ENCODE measurements at regions not wholly inside any gene's neighbourhood (a gene's known extent, or its start where the extent isn't known, plus 50 kb on each side); places are given as distances from the start of the nearest gene placed in this dataset.

- Mint-ChIP-seq H3K4me3 (no peak overlapping the region), H3K9me3 (peaks cover 0 to 4% (median 0%) of the 10 kb centered on the region in 7 donors), H3K4me1 (no peaks in the 10 kb centered on the region), H3K27ac (no peak overlapping the region), H3K36me3 (no peaks in the 10 kb centered on the region), H3K27me3 (no peaks in the 10 kb centered on the region)
- Histone ChIP-seq H3K36me3 (ENCODE audit: control insufficient read depth, insufficient read depth, low read length) (no peaks in the 10 kb centered on the region), H3K9me3 (ENCODE audit: control insufficient read depth in 2 of 2, low read length in 2 of 2) (no peaks in the 10 kb centered on the region), H3K27ac (ENCODE audit: insufficient read depth, low read length, poor library complexity, severe bottlenecking) (no peak overlapping the region), H3K4me1 (ENCODE audit: control insufficient read depth, insufficient read depth, low read length, poor library complexity, severe bottlenecking) (no peaks in the 10 kb centered on the region), H3K27me3 (ENCODE audit: control insufficient read depth, insufficient read depth, low read length) (no peaks in the 10 kb centered on the region), H3K4me3 (ENCODE audit: low read depth, low read length) (no peak overlapping the region)
- ATAC-seq (ENCODE audit: low read depth in 2 of 2) (no peak), DNase-seq (no peak)
Observed at GRCh38 chr2:157061799-157062198, 195.7 kb upstream of the GALNT5 start.

- Histone ChIP-seq H3K4me1 (ENCODE audit: control insufficient read depth, insufficient read depth, low read length, poor library complexity, severe bottlenecking) (no peaks in the 10 kb centered on the region), H3K4me3 (ENCODE audit: low read depth, low read length) (no peak overlapping the region), H3K27me3 (ENCODE audit: control insufficient read depth, insufficient read depth, low read length) (no peaks in the 10 kb centered on the region), H3K27ac (ENCODE audit: insufficient read depth, low read length, poor library complexity, severe bottlenecking) (no peak overlapping the region), H3K9me3 (ENCODE audit: control insufficient read depth in 2 of 2, low read length in 2 of 2) (no peaks in the 10 kb centered on the region), H3K36me3 (ENCODE audit: control insufficient read depth, insufficient read depth, low read length) (no peaks in the 10 kb centered on the region)
- DNase-seq (no peak), ATAC-seq (ENCODE audit: low read depth in 2 of 2) (no peak)
- H3K4me1 Mint-ChIP-seq = no peaks in the 10 kb centered on the region
- H3K4me3 Mint-ChIP-seq = no peak overlapping the region
- H3K27ac Mint-ChIP-seq = no peak overlapping the region
- H3K36me3 Mint-ChIP-seq = no peaks in the 10 kb centered on the region
- H3K9me3 Mint-ChIP-seq = peaks cover 0 to 13% (median 2%) of the 10 kb centered on the region in 7 donors
- H3K27me3 Mint-ChIP-seq = no peaks in the 10 kb centered on the region
Observed at GRCh38 chr2:157067562-157067961, 189.9 kb upstream of the GALNT5 start.

- DNase-seq (no peak), ATAC-seq (ENCODE audit: low read depth in 2 of 2) (no peak)
- H3K9me3 ChIP-seq (ENCODE audit: control insufficient read depth in 2 of 2, low read length in 2 of 2) = no peaks in the 10 kb centered on the region
- no peak overlapping the region for H3K27ac Mint-ChIP-seq
- no peaks in the 10 kb centered on the region for H3K27me3 Mint-ChIP-seq
- H3K4me1 Mint-ChIP-seq = no peaks in the 10 kb centered on the region
- H3K27ac ChIP-seq (ENCODE audit: insufficient read depth, low read length, poor library complexity, severe bottlenecking) = no peak overlapping the region
- H3K4me1 ChIP-seq (ENCODE audit: control insufficient read depth, insufficient read depth, low read length, poor library complexity, severe bottlenecking) = no peaks in the 10 kb centered on the region
- H3K36me3 Mint-ChIP-seq = no peaks in the 10 kb centered on the region
- H3K27me3 ChIP-seq (ENCODE audit: control insufficient read depth, insufficient read depth, low read length) = no peaks in the 10 kb centered on the region
- no peak overlapping the region for H3K4me3 Mint-ChIP-seq
- no peaks in the 10 kb centered on the region for H3K36me3 ChIP-seq (ENCODE audit: control insufficient read depth, insufficient read depth, low read length)
- H3K4me3 ChIP-seq (ENCODE audit: low read depth, low read length) = no peak overlapping the region
- H3K9me3 Mint-ChIP-seq = peaks cover 0 to 13% (median 2%) of the 10 kb centered on the region in 7 donors
Observed at GRCh38 chr2:157068237-157068636, 189.3 kb upstream of the GALNT5 start.

GRCh38 chr2:157075924-157076323 lies 181.6 kb upstream of the GALNT5 start:
- H3K4me3 Mint-ChIP-seq = no peak overlapping the region
- H3K4me1 ChIP-seq (ENCODE audit: control insufficient read depth, insufficient read depth, low read length, poor library complexity, severe bottlenecking) = no peaks in the 10 kb centered on the region
- H3K4me1 Mint-ChIP-seq = no peaks in the 10 kb centered on the region

GRCh38 chr2:157076526-157077161 lies 180.9 kb upstream of the GALNT5 start:
- no peak overlapping the region for H3K27ac Mint-ChIP-seq
- H3K27me3 Mint-ChIP-seq = no peaks in the 10 kb centered on the region
- H3K4me3 Mint-ChIP-seq = no peak overlapping the region
- H3K9me3 ChIP-seq (ENCODE audit: control insufficient read depth in 2 of 2, low read length in 2 of 2) = no peaks in the 10 kb centered on the region
- no peak overlapping the region for H3K4me3 ChIP-seq (ENCODE audit: low read depth, low read length)
- no peaks in the 10 kb centered on the region for H3K36me3 Mint-ChIP-seq
- H3K4me1 ChIP-seq (ENCODE audit: control insufficient read depth, insufficient read depth, low read length, poor library complexity, severe bottlenecking) = no peaks in the 10 kb centered on the region
- no peaks in the 10 kb centered on the region for H3K27me3 ChIP-seq (ENCODE audit: control insufficient read depth, insufficient read depth, low read length)
- no peaks in the 10 kb centered on the region for H3K4me1 Mint-ChIP-seq
- ATAC-seq (ENCODE audit: low read depth in 2 of 2) = no peak
- peaks cover 0 to 6% (median 0%) of the 10 kb centered on the region in 7 donors for H3K9me3 Mint-ChIP-seq
- no peaks in the 10 kb centered on the region for H3K36me3 ChIP-seq (ENCODE audit: control insufficient read depth, insufficient read depth, low read length)
- no peak for DNase-seq
- no peak overlapping the region for H3K27ac ChIP-seq (ENCODE audit: insufficient read depth, low read length, poor library complexity, severe bottlenecking)

More at GRCh38 chr2:157075924-157076323, 181.6 kb upstream of the GALNT5 start:
- no peaks in the 10 kb centered on the region for H3K27me3 ChIP-seq (ENCODE audit: control insufficient read depth, insufficient read depth, low read length)
- ATAC-seq (ENCODE audit: low read depth in 2 of 2) (no peak), DNase-seq (no peak)
- Mint-ChIP-seq H3K27me3 (no peaks in the 10 kb centered on the region), H3K9me3 (peaks cover 0 to 6% (median 0%) of the 10 kb centered on the region in 7 donors), H3K27ac (no peak overlapping the region), H3K36me3 (no peaks in the 10 kb centered on the region)
- no peaks in the 10 kb centered on the region for H3K36me3 ChIP-seq (ENCODE audit: control insufficient read depth, insufficient read depth, low read length)
- no peak overlapping the region for H3K4me3 ChIP-seq (ENCODE audit: low read depth, low read length)
- no peak overlapping the region for H3K27ac ChIP-seq (ENCODE audit: insufficient read depth, low read length, poor library complexity, severe bottlenecking)
- no peaks in the 10 kb centered on the region for H3K9me3 ChIP-seq (ENCODE audit: control insufficient read depth in 2 of 2, low read length in 2 of 2)

- H3K27me3 Mint-ChIP-seq = no peaks in the 10 kb centered on the region
- H3K27ac Mint-ChIP-seq = no peak overlapping the region
- ATAC-seq (ENCODE audit: low read depth in 2 of 2) (no peak), DNase-seq (no peak)
- no peaks in the 10 kb centered on the region for H3K4me1 Mint-ChIP-seq
- H3K9me3 Mint-ChIP-seq = peaks cover 0 to 2% (median 0%) of the 10 kb centered on the region in 7 donors
- H3K27ac ChIP-seq (ENCODE audit: insufficient read depth, low read length, poor library complexity, severe bottlenecking) = no peak overlapping the region
- no peaks in the 10 kb centered on the region for H3K27me3 ChIP-seq (ENCODE audit: control insufficient read depth, insufficient read depth, low read length)
- H3K4me1 ChIP-seq (ENCODE audit: control insufficient read depth, insufficient read depth, low read length, poor library complexity, severe bottlenecking) = no peaks in the 10 kb centered on the region
- no peaks in the 10 kb centered on the region for H3K9me3 ChIP-seq (ENCODE audit: control insufficient read depth in 2 of 2, low read length in 2 of 2)
- H3K36me3 ChIP-seq (ENCODE audit: control insufficient read depth, insufficient read depth, low read length) = no peaks in the 10 kb centered on the region
- no peak overlapping the region for H3K4me3 ChIP-seq (ENCODE audit: low read depth, low read length)
- no peaks in the 10 kb centered on the region for H3K36me3 Mint-ChIP-seq
- H3K4me3 Mint-ChIP-seq = no peak overlapping the region
Observed at GRCh38 chr2:157077753-157078350, 179.7 kb upstream of the GALNT5 start.

GRCh38 chr2:157082950-157083349 lies 174.6 kb upstream of the GALNT5 start:
- Mint-ChIP-seq H3K4me3 (no peak overlapping the region), H3K36me3 (no peaks in the 10 kb centered on the region), H3K27ac (no peak overlapping the region), H3K27me3 (no peaks in the 10 kb centered on the region), H3K4me1 (no peaks in the 10 kb centered on the region), H3K9me3 (peaks cover 0 to 1% (median 0%) of the 10 kb centered on the region in 7 donors)
- DNase-seq (no peak), ATAC-seq (ENCODE audit: low read depth in 2 of 2) (no peak)
- Histone ChIP-seq H3K36me3 (ENCODE audit: control insufficient read depth, insufficient read depth, low read length) (no peaks in the 10 kb centered on the region), H3K9me3 (ENCODE audit: control insufficient read depth in 2 of 2, low read length in 2 of 2) (no peaks in the 10 kb centered on the region), H3K27me3 (ENCODE audit: control insufficient read depth, insufficient read depth, low read length) (no peaks in the 10 kb centered on the region), H3K4me3 (ENCODE audit: low read depth, low read length) (no peak overlapping the region), H3K27ac (ENCODE audit: insufficient read depth, low read length, poor library complexity, severe bottlenecking) (no peak overlapping the region), H3K4me1 (ENCODE audit: control insufficient read depth, insufficient read depth, low read length, poor library complexity, severe bottlenecking) (no peaks in the 10 kb centered on the region)

- no peaks in the 10 kb centered on the region for H3K4me1 ChIP-seq (ENCODE audit: control insufficient read depth, insufficient read depth, low read length, poor library complexity, severe bottlenecking)
- Mint-ChIP-seq H3K4me3 (no peak overlapping the region), H3K36me3 (no peaks in the 10 kb centered on the region), H3K27ac (no peak overlapping the region), H3K27me3 (no peaks in the 10 kb centered on the region), H3K9me3 (no peaks in the 10 kb centered on the region), H3K4me1 (no peaks in the 10 kb centered on the region)
- no peak for ATAC-seq (ENCODE audit: low read depth in 2 of 2)
- H3K36me3 ChIP-seq (ENCODE audit: control insufficient read depth, insufficient read depth, low read length) = no peaks in the 10 kb centered on the region
- no peak for DNase-seq
- no peaks in the 10 kb centered on the region for H3K9me3 ChIP-seq (ENCODE audit: control insufficient read depth in 2 of 2, low read length in 2 of 2)
- no peak overlapping the region for H3K4me3 ChIP-seq (ENCODE audit: low read depth, low read length)
- H3K27me3 ChIP-seq (ENCODE audit: control insufficient read depth, insufficient read depth, low read length) = no peaks in the 10 kb centered on the region
- H3K27ac ChIP-seq (ENCODE audit: insufficient read depth, low read length, poor library complexity, severe bottlenecking) = no peak overlapping the region
Observed at GRCh38 chr2:157085522-157085921, 172.0 kb upstream of the GALNT5 start.

Measured in CD4-positive, CD25-positive, alpha-beta regulatory T cell (primary cell).